Fibroblast of villous mesenchyme (primary cell): ENCODE measurements at regions not wholly inside any gene's neighbourhood (a gene's known extent, or its start where the extent isn't known, plus 50 kb on each side); places are given as distances from the start of the nearest gene placed in this dataset.

Experiments used
- DNase-seq: peaks from one replicate; pipeline ENCODE4 v3.0.0-alpha.2; 2010; ENCODE audit warnings: low read depth
- H3K4me3 ChIP-seq: 2 replicates; pipeline ENCODE4 v1.5.1; 2011; ENCODE audit warnings: low read depth, mild to moderate bottlenecking, low read length
- CTCF ChIP-seq: IDR thresholded peaks from 2 replicates; pipeline ENCODE4 v1.5.1; 2012; ENCODE audit warnings: low read depth, mild to moderate bottlenecking, low read length; ENCODE audit not compliant: insufficient read depth

DNA sequence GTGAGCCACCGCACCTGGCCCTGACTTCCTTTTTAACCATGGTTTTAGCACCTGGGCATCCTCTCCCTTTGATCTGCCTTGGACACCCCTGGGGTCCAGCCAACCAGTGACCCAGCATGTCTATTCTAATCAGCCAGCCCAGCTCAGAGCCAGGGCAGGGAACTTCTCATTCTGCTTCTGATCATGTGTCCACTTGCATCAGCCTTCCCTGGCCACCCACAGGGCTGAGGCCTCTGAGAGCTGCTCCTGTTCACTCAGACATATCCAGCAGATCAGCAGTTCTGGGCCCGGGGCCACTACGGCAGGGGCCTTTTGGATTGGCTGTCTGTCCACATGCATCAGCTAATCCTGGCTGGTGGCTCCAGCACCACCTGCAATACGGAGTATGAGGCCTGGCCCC lies 117.9 kb upstream of the MAP1LC3B2 start:
- H3K4me3 ChIP-seq: no peak overlapping the region
- TF ChIP-seq CTCF: no peak
- no peak for DNase-seq

- TF ChIP-seq CTCF: no peak
- H3K4me3 ChIP-seq: no peak overlapping the region
These were observed 116.9 kb upstream of the MAP1LC3B2 start for GRCh38 chr12:116442304-116442703.

DNA sequence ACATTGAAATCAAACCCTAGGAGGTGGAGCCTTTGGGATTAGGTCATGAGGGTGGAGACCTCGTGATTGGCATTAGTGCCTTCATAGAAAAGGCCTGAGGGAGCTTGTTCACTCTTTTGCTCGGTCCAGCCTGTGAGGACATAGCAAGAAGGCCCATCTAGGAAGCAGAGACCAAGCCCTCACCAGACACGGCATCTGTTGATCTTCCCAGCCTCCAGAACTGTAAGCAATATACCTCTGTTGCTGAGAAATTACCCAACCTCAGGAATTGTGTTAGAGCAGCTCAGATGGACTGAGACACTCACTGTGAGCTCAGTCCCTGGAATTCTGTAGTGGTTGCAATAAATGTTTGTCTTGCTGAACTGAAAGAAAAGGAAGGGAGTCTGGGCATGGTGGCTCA lies 116.2 kb upstream of the MAP1LC3B2 start:
- DNase-seq: peak; percentile 81
- H3K4me3 ChIP-seq: no peak overlapping the region
- no peak for TF ChIP-seq CTCF

More at GRCh38 chr12:116442304-116442703, 116.9 kb upstream of the MAP1LC3B2 start:
- no peak for DNase-seq

- no peak overlapping the region for H3K4me3 ChIP-seq
- no peak for TF ChIP-seq CTCF
- no peak for DNase-seq
These were observed 115.2 kb upstream of the MAP1LC3B2 start for GRCh38 chr12:116443821-116444589.

DNA sequence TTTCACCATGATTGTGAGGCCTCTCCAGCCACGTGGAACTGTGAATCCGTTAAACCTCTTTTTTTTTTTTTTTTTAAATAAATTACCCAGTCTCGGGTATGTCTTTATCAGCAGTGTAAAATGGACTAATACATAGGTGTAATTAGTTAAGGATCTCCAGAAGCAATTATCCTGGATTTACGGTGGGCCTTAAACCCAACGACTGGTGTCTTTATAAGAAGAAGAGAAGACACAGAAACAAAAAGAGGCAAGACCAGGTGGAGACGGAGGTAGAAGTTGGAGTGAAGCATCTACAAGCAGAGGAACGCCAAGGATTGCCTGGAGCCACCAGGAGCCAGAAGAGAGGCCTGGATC lies 114.6 kb upstream of the MAP1LC3B2 start:
- no peak for DNase-seq
- no peak for TF ChIP-seq CTCF
- no peak overlapping the region for H3K4me3 ChIP-seq

DNA sequence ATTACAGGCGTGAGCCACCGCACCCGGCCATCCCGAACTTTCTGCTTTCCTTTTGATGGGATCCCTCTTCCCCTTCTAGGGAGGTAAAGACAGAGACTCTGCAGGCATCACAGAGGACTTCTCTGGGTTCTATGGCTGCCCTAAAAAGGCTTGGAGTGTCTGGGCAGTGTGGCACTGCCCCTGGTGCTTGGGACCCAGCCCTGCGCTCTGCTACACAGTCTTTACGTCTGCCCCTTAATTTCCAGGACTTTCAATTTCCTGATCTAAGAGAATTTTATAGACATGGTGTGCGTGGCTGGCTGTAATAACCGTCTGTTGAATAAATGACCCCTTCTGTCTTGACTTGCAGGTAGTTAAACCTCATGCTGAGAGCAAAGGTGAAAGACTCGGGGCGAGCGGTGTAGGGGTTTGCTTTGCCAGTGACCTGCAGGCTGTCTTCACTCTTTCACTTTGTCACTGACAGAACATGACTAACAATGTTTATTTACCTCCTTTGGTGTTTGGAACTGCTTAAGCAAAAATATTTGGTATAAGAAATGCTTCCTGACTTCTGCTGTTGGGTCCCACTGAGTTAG lies 110.9 kb upstream of the MAP1LC3B2 start:
- no peak overlapping the region for H3K4me3 ChIP-seq
- TF ChIP-seq CTCF: no peak
- DNase-seq: no peak
